Muscle of arm (tissue), 1 donor: ENCODE measurements at regions not wholly inside any gene's neighbourhood (a gene's known extent, or its start where the extent isn't known, plus 50 kb on each side); places are given as distances from the start of the nearest gene placed in this dataset.
A peak's percentile ranks its signal among the peaks of the same experiment; 100 is the strongest.

Source experiments
- DNase-seq: peaks from one replicate; pipeline ENCODE4 v3.0.0-alpha.2; 2013

DNA sequence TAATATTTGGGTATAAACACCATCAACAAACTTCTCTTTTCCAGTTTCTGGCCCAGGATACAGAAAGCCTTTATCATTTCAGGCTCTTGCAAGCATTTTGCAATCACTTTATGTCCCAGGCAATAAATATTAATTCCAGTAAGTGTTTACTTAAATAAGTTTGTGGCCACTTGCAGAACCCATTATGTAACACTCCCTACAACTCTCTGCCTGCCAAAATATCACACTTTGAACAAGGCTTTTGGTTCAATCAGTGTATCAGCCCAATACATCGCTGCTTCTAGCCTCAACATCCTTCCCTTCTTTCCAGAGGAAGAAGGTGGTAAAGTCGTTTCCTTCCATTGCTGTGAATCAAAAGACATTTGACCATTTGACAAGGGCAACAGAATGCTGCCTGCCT lies 203.0 kb upstream of the USP25 start:
- DNase-seq, result no peak

DNA sequence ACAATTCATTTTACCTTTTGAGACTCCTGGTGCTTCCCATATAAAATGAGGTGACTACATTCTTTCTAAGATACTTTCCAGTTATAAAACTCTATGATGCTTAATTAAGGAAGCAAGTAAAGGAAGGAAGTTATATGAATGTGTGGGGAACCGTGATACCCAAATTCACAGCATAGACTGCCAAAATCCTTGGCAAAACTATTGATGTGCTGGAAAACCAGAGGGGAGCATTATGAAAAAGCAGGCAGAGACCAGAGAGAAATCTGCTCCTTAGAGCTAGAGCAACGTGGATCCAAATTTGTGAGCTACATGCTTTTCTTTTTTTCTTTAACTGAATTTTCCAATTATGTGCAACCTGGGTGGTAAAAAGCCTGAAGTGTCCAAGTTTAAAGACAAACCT lies 201.4 kb upstream of the USP25 start:
- no peak for DNase-seq

DNA sequence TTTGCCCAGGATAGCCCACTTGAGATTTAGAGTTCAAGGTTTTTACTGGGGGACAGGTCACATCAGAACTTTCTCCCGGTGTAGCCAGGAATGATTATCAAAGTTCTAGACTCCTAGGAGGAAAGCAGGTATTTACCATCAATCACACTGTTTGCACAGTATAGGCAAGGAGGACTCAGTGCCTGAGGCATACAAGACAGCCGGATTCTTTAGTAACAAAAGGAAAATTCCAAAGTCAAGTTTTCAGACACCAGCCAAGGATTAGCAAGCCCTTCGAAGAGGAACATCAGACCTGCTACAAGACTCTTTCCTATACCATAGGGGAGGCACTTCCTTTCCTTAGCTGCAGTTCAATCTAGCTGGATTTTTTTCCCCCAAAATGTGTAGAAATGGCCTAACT lies 197.8 kb upstream of the USP25 start:
- no peak for DNase-seq

DNA sequence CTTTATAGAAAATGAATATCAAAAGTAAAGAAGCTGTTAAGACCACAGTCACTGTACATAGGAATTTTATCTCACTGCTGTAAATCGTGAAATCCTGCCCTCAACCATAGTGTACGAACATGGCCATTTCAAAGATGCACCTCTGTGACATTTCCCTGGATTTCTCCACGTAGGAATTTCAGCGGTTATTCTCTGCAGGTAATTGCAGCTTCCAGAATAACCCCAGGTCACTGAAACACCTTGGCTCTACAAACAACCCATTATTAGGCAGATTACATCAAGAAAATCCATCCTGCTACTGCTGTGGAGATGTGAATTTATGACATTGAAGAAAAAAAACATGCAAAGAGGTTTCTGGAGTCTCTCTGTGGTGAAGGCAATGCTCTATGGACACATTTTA lies 196.2 kb upstream of the USP25 start:
- no peak for DNase-seq

DNA sequence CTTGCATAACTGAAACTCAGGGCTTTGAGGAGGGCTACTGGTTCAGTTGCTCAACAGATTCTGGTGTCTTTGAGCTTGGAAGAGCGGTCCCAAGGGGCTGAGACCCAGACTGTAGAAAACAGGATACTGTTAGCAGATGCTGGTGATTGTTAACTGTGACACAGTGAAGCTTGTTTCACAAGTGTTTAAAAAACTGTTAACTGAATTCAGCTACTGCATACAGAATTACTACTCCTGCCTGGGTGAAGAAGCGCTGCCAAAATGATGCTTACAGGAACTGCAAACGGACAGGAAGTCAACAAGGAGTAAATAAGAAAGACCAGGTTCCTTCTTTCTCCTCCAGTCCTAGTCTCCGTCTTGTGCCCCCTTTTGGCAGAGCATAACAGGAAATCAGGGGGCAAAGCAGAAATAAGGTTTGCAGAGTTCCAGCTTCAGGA lies 195.3 kb upstream of the USP25 start:
- DNase-seq, result no peak

DNA sequence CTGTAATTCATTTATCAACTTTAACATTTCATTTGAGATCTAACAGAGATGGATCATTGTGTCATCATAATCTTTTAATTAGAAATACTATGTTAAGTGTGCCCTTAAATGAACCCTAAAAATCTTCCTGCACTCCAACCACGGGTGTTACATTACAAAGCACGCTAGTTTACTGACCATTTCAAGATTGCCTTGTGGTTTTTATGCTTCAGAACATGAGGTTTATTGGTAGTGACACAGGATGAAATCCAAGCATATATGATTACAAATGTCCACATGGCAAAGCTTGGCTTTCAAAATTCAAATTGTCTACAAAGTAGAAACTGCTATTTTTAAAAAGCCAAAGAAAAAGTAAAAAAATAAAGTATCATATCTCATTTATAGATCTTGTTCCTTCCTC lies 190.4 kb upstream of the USP25 start:
- DNase-seq, result no peak

DNA sequence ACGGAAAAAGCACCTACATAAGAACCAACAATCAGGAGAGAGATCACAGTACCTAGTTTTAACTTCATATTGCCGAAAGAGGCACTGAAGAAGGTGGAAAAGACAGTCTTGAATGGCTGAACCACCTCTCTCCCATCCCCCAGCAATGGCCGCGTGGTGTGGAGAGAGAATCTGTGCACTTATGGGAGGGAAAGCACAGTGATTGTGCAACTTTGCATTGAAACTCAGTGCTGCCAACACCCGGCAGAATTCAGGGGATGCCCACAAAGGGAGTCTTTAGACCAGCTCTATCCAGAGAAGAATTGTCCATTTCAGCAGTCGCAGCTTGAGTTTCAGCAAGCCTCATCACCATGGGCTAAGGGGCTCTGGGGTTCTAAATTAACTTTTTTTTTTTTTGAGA lies 186.3 kb upstream of the USP25 start:
- DNase-seq, result no peak

DNA sequence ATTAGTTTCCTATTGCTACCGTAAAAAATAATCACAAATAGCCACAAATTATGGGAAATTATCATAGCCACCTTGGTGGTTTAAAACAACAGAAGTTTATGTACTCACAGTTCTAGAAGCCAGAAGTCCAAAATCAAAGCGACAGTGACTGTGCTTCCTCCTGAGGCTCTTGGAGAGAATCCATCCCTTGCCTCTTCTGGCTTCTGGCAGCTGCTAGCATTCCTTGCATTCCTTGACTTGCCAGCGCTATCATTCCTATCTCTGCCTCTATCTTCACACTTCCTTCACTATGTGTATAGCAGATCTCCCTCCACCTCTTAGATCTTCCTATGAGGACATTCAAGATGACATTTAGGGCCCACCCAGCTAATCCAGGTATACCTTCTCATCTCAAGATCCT lies 180.1 kb upstream of the USP25 start:
- no peak for DNase-seq

DNA sequence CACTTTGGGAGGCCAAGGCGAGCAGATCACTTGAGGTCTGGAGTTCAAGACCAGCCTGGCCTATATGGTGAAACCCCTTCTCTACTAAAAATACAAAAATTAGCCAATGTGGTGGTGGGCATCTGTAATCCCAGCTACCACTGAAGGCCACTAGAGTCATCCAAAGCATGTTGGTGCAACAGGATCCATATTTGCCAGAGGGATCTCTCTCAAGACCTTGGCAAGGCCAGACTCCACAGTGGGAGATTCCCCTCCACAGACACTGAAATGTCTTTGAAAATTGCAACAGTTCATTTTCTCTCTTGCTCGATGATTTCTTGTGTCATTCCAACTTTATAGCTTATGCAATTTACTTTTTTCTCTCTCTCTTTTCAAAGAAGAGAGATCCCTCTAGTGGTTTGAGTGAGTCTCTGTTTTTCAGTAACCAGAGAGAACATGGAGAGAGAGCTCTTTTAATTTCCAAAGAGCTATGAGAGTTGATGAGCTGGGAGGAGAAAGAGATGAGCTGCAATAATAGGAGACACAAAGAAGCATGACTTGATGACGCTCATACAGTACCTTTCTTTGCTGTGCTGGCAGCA lies 176.8 kb upstream of the USP25 start:
- DNase-seq, result no peak

DNA sequence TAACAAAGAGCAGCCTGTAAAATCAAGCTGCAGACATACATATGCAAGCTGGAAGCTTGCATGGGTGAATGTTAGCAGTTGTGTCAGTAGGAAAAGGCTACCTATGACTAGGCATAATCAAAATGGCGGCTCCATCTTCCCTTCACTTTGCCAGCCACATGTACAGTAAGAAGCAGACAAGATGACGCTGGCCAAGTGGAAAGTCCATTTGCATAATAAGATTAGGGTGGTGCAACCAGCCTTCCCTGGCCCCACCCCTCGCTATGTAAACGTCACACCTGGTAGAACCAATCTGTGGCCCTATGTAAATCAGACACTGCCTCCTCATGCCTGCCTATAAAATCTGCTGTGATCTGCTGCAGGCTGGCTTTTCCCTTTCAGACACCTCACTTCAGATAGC lies 171.9 kb upstream of the USP25 start:
- no peak for DNase-seq

DNA sequence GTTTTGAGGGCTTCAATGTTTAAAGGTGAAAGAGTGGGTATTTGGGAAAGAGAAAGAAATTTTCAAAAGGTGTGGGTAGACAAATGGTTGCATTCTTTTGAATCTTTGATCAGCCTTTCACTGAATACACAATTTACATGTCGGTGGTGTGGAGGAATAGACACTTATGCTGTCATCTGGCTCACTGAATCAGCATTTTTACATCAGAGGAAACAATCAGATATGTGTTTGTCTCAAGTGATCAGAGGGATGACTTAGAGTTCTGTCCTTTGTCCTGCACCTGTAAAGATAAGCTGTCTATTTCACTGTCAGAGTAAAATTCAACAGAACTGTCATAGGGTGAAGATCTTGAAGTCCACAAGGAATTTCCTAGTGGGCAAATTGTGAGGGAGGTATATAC lies 170.9 kb upstream of the USP25 start:
- no peak for DNase-seq

DNA sequence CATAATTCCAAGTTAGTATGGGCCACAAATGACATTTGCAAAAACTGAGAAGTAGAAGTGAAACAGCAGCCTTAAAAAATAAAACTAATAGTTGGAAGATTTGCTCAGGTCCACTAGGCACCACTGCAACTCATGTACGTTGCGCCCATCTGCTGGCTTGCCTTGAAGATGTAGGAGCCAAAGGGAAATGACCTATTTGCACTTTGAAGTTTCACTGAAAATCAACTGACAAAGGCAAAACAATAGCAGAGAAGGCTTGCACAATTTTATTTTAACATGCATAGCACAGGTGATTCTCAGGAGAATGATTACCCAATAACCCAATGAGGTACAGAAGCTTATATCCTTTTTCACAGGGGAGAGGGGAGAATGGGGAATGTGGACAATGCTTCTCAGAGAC lies 170.1 kb upstream of the USP25 start:
- no peak for DNase-seq

DNA sequence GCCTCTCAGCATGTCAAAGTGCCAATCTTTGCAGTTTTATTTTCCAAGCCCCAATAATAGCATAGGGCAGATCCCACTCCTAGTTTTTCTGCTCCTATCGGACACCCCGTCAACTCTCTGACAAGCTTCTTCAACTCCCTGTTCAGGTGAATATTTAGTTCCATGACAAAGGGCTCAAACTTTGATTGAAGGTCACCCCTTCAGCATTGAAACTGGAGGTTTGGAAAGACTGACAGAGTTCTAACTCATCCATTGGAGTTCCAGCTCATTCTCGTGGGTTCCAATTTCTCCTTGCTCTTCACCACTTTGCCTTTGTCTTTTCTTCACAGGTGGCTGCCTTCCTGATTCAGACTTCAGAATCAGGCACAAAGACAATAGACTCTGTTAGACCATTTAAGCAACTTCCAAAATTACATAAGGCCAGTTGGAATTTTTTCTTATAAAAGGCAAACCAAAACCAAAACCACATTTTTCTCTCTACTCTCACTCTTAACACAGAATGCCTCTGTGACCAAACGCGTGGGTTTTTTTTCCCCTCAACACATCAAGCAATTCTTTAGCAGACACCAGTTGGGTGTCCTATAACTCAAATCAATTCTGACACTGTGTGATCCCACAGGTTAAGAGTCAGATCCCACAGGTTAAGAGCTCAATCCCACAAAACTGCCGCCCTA lies 169.3 kb upstream of the USP25 start:
- no peak for DNase-seq

DNA sequence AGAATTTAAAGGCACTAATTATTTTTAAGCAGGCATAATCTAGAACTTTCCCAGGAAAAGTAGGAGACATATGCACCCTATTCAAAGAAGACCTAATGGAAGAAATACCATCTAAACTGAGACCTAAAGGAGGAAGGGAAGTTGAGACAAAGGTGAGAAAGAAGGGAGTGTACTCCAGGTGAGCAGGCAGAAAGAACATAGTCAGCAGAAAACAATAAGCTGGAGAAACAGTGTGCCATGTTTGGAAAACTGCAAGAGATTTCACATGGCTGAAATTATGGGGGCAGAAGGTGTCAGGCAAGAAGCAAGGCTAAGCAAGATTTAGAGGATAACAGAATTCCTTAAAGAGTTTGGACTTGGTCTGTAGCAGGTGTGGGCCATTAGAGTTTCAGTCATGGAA lies 167.0 kb upstream of the USP25 start:
- no peak for DNase-seq

DNA sequence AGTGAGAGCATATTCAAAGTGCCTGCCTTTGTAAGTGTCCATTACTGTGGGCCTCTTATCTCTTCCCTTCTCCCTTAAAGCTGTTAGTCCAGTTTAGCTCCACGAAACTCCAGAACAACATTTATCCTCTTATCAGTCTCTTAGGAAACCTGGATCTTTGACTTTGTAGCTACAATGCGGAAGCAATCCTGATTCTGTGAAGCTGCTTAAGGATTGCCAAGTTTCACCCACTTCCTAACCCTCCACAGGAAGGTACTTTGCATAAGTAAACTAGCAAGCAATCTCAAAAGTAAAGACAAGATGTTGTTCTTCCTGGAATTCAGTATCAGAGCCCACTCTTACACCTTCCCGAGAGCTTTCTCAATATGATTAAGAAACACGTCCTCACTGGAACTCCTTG lies 164.9 kb upstream of the USP25 start:
- DNase-seq, result no peak

DNA sequence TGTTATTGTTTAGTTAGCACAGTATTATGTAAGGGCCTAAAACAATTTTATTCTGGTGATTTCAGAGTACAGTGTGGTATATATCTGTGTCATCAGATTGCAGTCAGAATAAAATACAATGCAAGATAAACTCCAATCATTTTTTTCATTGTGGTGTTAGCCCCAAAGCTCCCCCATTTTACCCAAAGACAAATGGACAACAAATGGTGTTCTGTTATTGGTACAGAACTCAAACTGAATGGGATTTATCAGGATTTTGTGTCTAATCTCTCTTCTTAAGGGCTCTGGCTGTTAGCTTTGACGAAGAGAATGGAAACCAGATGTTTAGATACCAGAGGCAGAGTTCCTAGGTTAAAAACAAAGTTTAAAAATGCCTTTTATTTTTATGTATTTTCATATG lies 163.1 kb upstream of the USP25 start:
- no peak for DNase-seq

DNA sequence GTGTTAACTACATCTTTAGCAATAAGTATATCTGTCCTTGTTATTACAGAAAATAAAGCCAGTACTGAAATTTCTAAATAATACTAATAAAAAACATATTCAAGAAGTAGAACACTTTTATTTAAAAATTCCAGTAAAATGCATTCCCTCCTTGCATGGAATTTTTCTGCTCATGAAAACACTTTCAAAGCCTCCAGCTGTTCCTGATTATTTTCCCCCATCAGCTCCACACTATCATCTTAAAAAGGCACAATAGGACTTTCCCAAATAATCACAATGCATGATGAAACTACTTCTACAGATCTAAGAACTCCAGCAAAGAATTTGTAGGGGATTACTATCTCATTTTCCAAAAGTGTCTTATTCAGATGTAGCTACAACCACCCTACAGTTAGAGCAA lies 162.6 kb upstream of the USP25 start:
- no peak for DNase-seq

DNA sequence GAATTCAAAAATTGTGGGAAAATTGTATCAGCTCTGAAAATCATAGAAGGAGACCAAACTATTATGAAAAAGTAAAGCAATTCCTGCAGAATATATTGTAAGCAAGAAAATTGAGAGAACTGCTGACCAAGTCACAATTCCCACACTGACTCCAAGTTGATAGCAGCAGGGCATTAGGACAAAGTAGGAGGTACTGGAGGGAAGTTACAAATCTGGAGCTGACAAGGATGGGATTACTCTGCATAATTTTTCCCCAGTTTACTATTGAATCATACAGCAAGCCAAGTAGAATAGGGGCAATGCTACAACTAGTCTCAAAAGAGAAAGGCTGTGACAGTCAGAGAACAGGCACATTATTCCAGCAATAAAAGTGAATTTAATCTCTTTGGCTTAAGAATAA lies 161.3 kb upstream of the USP25 start:
- no peak for DNase-seq

DNA sequence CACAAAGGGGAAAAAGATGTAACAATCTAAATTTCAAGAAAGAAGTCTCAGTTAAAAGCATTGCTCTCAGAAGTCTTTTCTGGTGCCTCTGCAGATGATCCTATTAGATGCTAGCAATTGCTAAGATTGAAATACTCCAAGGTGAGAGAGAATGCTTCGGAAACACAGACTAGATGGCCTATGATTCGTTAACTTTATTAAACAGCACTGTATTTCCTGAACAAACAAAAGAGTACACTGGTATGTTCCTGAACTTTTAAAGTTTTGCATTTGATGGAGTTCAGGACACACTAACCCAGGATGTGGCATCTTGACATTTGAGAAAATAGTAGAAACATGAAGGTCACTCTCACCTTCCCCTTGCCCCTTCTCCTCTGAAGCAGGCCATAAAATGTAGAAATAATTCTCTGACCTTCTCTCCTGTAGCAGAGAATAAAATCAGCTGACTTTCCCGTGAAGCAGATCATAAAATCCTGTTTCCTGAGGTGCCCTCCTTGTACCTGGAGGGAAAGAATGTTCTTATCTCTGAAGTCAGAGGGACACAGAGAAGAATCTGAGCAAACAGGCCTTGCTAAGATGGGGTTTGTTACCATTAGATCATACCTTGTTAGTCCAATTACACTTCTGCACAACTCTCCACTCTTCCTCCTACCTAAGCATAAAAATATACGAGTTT lies 142.9 kb upstream of the USP25 start:
- no peak for DNase-seq

DNA sequence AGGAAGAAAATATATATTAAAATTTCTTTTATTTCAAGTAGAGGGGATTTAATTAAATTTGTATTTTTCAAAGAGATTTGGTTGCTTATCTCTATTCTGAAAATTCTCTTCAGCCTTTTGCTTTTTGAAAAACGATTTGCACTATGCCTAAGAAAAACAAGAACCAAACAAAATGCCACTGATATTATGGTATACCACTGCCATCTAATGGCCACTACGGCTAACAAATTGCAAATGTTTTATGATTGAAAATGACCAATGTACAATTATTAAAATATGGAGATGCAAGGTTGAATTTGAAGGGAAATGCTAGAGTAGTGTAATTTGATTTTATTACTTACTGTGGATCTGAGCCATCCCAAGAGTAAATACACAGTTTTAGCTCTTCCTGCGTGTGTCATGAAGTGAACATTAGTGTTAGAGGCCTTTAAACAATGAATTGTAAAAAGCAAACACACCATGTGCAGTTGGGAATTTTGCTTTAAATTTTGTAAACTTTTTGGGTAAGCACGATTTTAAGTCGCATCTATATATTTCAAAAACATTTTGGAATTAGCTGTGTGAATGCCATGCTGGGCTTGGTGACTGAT lies 137.4 kb upstream of the USP25 start:
- peak; percentile 54 for DNase-seq

DNA sequence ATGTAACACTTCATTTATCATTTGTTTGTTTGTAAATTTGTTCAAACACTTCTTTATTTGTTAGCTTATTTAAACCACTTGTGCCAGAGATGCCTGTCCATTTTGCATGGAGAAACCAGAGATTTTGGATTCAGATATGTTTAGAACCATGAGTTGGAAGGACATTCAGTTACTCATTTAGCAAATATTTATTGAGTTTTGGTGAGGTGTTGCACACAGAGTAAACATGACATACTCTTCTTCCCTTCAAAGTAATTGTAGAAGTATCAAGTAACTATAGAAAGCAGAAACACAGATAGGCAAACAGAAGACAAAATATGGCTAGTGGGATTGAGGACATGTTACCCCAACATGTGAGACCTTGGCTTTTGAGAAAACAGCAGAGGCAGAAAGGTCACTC lies 136.8 kb upstream of the USP25 start:
- DNase-seq, result no peak

DNA sequence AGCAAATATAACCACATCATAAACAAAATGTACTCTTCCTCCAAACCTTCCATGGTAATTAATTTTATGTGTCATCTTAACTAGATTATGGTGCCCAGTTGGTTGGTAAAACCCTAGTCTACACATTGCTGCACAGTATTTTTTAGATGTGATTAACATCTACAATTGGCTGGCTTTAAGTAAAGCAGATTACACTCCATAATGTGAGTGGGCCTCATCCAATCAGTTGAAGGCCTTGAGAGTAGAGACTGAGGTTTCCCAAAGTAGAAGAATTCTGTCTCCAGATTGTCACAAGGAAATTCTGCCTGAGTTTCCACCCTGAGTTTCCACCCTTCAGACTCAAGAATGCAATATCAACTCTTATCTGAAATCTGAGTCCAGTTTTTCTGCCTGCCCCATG lies 128.4 kb upstream of the USP25 start:
- DNase-seq, result no peak

DNA sequence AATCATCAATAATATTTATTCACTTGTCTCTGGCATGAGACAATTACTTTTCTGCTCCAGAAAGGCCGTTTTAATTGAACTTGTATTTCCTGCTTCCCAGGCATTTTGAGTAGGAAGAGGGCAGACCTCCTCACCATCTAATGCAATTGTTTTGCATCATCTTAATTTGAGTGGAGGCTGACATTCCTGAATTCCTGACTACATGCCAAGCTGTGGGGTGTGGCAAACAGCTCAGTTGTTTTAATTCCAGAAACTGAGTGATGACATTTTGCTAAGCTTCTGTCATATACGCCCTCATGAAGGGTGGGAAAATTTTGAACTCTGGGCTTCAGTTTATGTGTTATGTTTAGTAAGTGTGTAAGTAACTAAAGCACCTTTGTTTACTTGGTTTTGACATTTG lies 125.4 kb upstream of the USP25 start:
- DNase-seq, result peak; percentile 7
